CD4-positive, alpha-beta T cell treated with Interferon alpha-2 for 1 hour (primary cell): ENCODE measurements at regions not wholly inside any gene's neighbourhood (a gene's known extent, or its start where the extent isn't known, plus 50 kb on each side); places are given as distances from the start of the nearest gene placed in this dataset.

Source experiments
- DNase-seq, 2 donors: peaks; one replicate each; pipeline ENCODE4 v3.0.0-alpha.2; 2020 to 2022

DNA sequence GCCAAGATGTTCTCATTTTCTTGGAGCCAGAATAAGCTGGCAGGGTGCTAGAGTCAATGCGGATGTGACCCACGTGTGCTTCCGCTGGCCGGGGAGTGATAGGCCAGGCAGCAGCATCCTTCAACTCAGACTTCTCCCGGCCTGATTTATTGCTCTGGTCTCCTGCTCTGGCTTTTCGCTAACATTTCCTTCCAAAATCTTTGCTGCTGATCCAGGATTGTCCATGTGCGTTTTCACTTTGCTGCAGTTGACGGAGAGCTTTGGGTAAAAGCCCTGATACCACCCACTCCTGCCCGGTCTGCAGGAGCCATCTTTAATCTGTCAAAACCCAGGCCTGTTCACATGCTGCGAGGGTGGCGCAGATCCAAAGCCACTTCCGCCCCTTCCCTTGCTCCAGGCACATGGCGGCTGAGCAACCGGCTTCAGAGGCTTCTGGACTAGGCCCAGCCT is 106.8 kb downstream of the CYP26A1 start:
- no peak for DNase-seq

DNA sequence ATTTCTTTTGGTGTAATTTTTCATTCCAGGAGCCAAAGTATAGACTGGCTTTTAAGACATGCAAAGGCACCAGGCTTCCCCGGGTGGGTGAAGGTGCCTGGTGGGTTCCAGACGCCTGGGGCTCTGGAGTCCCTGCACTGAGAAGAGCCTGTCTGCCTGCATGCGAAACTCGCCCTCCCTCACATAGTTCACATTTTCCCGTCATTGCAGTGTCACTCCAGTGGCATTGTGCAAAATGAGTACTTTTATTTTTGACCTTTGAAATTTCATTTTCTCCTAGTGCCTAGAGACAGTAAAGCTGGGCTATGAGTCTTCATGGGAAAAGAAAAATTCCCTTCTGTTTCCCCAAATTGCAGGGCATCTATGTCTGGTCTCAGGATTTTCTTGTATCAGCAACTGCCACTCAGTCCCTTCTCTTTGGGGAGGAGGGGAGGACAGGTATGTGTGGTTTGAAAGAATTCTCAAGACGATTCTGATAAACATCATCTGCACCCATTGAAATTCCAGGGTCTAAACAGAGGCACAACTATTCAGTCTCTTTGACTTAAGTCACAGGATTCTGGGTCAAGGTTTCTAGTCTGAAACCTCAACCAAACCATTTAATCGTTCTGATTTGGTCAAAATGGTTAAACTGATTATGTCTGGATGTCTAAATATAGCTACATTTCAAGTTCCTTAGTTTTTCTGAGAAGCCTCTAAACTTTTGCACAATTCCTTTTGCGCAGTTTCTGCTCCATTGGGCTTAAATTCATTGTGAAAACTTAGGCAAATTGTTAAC is 107.8 kb downstream of the CYP26A1 start:
- no peak for DNase-seq

DNA sequence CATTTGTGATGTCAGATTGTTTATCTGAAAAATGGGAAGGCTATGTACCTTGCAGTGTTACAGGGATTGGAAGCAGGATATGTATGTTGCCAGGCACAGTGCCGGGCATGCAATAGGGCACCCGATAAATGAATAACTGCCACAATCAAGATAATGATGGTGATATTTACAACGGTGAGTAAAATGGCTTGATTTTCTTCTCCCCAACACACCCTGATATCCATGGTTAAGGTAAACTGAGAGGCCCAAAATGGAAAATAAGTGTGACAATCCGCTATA is 108.3 kb downstream of the CYP26A1 start:
- DNase-seq = no peak

DNA sequence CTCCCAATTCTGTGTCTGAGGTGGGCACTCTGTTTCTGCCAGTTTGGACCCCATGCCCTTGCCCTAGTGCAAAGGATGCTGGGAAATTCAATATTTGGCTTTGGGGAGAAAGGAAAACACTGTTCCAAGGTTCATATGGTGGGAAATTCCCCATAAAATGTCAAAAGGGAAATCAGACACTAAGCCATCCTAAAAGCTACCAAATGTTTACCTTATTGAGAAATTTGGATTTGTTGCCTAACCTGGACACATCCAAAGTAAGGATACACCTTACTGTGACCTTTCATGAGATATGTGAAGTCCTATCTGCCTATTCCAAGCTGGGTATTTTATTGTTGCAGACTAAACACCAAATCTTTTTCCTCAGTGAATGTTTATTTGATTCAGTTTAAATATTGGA is 109.1 kb downstream of the CYP26A1 start:
- DNase-seq = no peak

DNA sequence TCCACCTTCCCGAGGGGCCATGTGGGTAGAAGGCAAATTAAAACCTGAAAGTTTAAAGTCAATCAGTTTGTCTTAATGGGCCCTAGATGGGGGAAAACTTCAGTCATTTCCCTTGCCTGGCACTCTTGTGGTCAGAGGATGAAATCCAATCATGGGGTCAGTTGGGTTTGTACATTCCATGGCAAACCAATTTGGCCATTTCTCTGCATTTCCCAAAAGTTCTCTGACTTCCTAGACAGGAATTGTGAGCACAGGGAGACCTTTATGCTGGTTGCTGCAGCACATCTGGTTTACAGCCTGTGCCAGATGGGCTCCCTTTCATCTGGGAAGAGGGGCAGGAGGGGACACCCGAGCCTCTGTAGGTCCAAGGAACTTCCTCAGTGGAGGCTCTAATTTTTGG is 113.0 kb downstream of the CYP26A1 start:
- DNase-seq = no peak

DNA sequence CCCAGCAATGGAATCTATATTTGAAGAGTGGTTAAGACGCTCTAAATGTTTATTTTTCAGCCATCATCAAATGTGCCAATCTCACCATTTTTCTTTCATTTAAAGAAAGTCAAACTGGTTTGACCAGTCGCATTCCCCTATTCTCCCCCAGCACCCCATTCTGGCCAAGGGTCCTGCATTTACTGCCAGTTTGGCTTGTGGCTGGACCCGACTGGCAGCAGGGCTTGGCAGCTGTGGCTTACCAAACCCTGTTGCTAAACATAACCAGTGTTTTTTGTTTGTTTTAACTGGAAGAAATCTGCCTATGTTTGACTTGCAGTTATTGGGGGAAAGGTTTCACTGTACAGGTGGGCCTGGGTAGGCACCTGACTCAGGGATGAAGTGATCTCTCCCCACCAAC is 116.3 kb downstream of the CYP26A1 start:
- DNase-seq = no peak

DNA sequence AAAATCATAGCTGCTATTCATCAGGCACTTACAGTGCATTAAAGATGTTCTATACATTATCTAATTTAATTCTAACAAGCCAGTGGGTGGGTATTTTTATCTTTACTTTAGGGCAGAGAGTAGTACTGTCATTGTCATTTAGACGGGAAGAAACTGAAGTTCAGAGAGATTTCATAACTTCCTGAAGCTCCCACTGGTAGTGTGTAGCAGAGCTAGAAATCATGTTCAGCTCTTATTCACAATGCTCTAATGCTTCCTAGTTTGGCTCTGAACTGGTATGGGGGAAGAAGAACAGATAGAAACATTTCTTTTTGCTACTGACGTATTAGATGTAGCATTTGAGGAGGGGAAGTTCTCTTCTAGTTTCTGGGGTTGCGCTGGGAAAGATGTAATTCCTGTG is 116.7 kb downstream of the CYP26A1 start:
- DNase-seq = no peak

DNA sequence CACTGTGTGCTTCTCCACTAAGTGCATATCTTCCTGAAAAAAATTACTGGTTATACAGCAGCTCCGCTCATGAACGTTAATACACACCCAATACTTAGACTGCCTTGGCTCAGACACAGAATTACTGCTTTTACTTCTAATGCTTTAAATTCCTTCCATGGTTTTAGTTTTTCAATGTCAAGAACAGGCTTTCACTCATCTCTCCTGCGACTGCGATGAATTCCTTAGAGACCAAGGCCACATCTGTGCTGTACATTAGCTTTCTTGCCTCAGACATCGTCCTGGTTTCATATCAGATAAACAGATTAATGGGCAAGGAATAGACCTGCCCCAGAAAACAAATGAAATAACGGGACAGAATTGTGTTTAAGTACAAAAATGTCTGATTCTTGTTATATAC is 120.2 kb downstream of the CYP26A1 start:
- no peak for DNase-seq

DNA sequence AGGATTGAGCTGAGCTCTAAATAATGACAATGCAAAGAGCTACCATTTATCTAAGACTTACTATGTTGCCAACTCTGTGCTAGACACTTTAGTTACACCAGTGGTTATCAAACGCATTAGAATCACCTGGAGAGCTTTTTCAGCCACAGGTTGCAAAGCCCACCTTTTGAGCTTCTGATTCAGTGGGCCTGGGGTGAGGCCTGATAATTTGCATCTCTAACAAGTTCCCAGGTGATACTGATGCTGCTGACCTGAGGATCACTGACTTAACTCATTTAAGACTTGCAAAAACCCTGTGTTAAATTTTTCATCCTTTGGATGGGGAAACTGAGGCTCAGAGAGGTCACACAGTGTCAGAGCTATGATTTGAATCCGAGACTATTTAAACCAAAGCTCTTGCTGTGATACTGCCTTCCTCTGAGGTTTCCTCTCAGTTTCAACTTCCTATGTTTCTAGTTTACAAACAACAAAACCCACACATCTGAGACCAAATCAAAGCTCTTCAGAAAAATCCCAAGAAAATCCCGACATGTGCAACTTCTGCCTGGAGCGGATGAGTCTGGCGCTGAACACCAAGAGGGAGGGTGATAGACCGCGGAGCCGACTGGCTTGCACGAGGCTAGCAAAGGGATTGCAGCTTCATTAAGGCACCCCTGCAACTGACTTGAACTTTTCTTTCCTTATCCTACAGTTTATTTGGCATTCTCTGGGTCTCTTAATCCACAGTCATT is 124.9 kb downstream of the CYP26A1 start:
- no peak for DNase-seq

DNA sequence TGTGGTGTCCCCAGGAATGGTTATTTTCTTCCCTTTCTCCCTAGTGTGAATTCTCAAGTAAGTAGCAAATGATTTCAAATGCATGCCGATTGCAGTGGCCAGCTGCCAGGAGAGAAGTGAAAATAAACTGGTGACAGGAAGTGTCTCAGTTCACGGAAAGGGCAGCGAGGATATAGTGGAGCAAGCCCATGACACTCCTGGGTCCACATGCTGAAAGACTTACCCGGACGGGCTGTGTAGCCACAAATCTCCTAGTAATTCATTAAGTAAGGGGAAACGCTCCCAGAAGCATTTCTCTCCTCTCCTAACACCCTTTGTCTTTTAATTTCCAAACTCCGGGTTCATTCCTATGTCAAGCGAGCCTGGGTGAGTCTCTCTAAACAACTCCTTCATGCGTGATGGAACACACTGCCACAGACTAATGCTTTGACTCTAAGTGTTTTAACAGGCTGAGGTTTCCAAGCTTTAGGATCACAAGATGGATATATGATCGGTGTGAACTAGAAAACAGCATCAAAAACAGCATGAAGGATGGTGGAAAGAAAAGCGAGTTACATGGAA is 125.6 kb downstream of the CYP26A1 start:
- peak in 1 of 2 donors; percentile 31 for DNase-seq

DNA sequence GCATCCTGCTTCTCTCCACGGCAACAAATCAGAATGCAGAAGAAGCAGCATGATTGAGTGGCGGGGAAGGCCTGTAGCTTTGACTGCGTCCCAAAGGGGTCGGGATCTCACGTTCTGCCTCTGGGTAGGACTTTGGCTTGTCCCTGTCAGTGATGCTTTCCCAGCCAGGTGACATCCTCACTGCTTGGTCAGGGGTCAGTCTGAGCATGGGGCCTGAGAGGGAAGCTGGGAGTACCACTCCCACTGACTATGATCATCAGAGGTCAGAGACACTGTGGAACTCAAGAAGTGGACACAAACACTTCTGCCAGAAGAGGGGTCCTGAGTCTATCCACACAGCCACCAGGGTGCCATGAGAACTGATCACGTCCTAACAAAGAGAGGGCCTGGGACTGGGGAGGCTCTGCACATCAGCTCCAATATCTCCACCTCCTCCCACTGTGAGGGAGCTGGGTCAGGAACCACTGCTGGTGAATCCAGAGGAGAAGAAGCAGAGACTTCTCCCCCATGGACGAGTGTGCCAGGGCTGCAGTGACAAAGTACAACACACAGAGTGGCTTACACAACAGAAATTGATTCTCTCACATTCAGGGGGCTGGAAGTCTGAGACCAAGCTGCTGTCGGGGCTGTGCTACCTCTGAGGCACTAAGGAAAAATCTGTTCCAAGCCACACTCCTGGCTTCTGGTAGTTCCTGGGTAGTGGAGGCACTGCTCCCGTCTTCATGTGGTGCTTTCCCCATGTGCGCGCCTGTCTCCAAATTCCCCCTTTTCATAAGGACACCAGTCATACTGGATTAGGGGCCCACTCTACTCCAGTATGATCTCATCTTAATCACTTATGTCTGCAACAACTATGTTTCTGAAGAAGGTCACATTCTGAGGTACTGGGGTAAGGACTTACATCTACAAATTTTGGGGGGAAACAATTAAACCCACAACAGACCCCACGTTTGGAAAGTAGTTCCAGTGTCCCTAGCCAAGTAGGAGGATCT is 131.1 kb downstream of the CYP26A1 start:
- no peak for DNase-seq

DNA sequence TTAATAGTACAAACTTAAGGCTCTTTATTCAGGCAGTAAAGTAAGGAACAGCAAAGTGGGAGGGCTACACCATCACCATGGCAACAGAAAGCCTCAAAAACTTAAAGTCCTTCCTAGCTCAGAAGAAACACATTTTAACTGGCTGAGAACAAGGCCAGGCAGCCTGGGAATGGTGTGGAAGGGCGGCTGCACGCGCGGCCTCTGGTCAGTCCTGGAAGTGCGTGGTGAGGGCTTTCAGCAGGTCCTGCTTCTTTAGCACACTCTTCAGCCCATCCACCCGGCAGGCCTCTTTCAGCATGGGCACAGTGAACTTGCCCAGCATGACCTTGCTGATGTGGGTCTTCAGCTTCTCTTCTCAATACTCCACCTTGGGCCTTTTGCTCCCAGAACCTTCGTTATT is 133.0 kb downstream of the CYP26A1 start:
- no peak for DNase-seq

DNA sequence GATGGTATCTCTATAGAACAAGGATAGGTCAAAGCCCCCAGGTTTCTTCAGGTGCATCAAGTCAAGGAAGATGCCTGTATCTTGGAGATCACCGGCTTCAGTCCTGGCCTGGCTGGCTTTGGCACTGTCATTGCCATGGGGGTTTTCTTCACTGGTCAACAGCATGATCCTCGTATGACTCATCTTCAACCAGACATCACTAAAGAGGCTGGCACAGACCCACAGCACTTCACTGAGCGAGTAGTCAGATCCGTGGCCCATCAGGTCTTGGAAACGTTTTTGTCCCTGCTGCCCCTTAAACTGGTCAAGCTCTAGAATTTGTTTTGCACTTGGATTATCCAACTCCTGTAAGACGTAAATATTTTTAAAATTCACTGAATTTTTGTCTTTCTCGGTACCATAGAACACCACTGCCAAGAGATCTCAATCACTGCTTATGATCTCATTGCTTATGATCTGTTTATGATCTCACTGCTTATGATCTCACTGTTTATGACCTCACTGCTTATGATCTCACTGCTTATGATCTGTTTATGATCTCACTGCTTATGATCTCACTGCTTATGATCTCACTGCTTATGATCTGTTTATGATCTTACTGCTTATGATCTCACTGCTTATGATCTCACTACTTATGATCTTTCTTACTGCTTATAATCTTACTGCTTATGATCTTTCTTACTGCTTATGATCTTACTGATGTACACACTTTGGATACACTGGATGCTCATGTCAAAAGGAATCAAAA is 135.2 kb downstream of the CYP26A1 start:
- DNase-seq = no peak

DNA sequence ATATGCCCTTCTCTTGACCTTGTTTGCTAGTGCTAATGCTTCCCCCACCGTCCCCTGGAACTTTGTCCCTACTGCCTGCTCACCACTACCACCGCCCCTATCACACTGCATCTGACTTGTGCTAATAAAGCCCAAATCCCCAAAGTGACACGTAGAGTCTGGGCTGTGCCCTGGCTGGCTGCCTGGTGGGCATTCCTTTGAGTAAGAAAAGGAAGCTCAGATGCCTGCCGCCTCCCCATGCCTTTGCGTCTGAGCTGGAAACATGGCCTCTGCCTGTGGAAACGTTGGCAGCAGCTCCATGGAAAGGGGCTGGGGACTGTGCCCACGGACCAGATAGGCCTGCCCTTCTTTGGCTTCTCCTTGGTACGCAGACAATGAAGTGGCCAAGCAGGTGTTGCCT is 138.3 kb downstream of the CYP26A1 start:
- DNase-seq = no peak

DNA sequence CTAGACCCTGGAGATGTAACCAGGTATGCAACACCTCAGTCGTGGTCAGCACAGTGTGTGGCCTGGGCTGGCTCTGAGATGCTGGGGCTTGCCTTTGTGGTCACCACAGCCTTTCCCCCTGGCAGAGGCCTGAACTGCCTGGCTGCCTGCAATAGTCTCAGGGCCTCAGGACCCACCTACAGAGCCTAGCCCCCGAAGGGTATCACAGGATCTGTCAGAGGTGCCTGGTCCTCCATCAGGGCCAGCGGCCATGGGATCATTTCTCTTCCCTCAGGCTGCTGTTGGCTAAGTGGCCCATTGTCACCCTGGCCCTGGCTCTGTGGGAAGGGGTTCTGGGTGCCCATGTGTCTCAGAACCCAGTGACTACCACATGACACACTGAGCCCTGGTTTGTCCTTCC is 141.6 kb downstream of the CYP26A1 start:
- DNase-seq = no peak

DNA sequence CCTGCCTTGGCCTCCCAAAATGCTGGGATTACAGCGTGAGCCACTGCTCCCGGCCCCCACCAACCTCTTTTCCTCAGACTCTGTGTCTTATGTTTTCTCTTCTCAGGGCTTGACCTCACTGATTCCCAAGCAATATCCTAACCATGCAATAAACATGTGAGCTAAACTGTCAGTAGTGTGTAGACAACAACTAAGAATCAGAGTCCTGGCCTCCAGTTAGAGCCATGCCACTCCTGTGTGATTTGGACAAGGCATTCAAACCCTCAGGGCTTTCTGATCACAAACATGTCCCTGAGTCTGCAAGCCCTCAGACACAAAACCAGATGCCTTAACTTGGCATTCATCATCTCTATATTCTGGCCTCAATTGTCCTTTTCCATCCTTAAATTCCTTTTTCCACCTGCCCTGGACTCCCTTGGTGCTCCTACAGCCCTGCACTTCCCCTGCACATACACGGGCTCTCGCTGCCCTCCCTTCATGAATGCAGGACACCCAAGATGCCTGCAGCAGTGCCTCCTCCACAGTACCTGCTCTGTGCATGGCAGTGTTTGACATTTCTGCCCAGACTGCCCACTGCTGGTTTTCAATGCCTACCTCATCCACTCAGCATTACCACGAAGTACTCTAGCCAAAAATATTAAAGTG is 142.8 kb downstream of the CYP26A1 start:
- no peak for DNase-seq

DNA sequence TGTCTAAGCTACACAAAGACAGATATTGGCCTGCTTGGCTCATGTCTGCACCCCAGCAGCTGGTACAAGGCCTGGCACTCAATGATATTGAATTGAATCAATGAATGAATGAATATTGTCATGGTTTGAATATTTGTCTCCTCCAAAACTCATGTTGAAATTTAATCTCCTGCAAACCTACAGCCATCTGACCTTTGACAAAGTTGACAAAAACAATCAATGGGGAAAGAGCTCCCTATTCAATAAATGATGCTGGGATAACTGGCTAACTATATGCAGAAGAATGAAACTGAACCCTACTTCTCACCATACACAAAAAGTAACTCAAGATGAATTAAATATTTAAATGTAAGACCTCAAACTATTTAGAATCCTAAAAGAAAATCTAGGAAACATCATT is 144.7 kb downstream of the CYP26A1 start:
- DNase-seq = no peak

DNA sequence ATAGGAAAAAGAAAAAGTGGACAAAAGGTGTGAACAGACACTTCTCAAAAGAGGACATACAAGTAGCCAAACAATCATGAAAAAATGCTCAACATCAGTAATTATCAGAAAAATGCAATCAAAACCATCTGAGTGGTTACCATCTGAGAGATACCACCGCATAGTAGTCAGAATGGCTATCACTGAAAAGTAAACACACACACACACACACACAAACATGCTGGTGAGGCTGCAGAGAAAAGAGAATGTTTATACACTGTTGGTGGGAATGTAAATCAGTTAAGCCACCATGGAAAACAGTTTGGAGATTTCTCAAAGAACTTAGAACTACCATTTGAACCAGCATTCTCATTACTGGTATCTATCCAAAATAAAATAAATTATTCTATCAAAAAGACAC is 145.7 kb downstream of the CYP26A1 start:
- no peak for DNase-seq

DNA sequence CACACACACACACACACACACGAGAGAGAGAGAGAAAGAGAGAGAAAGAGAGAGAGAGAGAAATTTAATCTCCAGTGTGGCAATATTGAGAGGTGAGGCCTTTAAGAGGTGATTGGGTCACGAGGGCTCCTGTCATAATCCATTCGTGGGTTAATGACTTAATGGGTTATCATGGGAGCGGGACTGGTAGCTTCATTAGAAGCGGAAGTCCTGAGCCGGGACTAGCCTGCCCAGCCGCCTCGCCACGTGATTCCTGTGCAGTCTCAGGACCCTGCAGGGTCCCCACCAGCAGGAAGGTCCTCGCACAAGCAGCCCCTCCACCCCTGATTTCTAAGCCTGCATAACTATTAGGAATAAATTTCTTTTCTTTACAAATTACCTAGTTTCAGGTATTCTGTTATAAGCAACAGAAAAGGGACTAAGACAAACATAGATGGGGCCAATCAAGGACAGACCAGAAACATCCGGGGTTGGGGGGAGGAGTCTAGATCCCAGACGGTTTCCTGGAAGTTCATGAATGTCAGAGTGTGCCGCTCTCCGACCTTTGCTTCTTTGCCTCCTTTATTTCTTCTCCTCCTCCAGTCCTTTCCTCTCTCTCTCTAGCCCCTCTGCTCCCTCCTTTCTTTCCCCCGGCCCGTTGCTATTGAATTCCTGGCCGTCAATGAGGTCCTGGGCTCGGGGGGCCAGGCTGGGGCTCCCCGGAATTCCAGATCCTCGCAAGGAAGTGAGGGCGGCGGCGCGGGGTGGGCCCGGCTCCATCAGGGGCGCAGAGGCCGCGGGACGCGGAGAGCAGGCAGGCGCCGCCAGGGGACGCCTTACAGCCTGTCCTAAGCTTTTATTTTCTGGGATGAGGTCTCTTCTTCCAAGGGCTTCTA is 146.8 kb downstream of the CYP26A1 start:
- DNase-seq = no peak

DNA sequence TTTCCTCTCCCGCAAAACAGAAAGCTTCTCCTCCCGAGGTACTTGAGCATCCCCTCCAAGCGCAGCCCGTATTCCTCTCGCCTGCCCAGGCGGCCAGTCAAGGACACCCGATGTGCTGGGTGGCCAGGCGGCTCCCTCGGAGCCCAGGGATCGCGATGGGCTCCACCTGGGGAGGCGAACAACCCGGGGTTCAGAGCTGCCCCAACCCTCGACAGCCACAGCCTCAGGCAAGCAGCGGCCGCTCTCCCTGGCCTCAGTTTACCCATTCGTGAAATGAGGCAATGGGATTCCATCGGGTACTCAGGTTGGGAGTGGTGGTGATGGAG is 147.4 kb downstream of the CYP26A1 start:
- no peak for DNase-seq

DNA sequence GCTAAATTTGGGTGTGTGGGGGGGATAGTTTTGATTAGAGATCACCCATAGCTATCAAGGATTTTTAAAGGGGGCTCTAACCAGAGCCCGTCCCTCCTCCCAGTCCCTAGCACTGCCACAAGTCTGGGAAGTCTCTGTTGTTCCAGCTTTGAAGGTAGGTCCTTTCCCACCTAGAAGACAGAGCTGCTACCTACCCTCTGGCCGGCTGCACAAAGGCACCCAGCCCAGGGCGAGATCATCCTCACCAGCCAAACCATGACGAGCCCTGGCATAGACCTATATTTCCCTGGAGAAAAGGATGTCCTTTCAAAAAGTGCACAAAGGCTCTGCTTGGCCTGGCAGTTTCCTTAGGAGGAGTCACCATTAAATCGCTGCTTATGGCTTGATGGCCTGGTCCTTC is 147.8 kb downstream of the CYP26A1 start:
- no peak for DNase-seq
